ENCODE measurements at regions not wholly inside any gene's neighbourhood (a gene's known extent, or its start where the extent isn't known, plus 50 kb on each side); places are given as distances from the start of the nearest gene placed in this dataset.

- DNase-seq = no peak
Observed at GRCh38 chr15:29455055-29455454, 185.4 kb upstream of the NSMCE3 start.

DNA sequence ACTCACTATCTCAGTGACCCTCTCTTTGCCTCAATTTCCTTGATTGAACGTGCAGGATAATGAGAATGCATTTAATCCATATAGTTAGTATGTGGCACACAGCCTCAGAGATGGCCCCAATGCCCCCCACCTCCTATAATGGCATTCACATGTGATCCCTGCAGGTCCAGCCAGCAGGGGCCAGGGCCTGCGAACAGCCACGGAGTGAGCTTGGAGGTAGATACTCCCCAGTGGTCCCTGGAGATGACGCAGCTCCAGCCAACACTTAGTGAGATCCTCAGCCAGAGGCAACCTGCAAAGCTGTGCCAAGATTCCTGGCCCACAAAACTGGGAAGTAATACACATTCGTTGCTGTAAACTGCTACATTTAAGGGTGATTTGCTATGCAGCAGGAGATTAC lies 184.9 kb upstream of the NSMCE3 start:
- no peak for DNase-seq

GRCh38 chr15:29452881-29453731 lies 183.5 kb upstream of the NSMCE3 start:
- DNase-seq = no peak

DNA sequence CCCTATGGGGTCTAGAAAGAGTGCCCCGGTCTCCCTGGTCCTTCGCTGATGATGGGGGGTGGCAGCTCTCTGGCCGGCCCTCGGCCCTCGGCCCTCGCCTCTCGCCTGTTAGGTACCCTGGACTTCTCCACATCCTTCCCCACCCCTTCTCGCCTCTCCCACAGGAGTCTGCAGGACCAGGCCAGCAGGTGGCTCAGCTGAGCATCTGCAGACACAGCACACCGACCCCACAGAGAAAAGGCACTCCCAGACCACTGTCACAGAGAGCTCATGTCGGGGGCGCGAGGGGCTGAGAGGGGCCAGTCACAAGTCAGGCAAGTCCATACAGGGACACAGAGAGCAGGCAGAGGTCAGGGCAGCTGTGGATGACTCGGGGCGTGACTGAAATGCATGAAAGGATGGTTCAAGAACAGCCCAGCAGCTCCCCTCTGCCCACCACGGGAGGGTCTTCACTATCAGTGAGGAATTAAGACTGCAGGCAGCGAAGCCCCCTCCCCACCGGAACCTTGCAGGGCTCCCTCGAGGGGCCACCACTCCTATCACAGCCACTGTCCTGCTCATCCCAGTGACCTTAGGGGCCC lies 181.7 kb upstream of the NSMCE3 start:
- DNase-seq = no peak

DNA sequence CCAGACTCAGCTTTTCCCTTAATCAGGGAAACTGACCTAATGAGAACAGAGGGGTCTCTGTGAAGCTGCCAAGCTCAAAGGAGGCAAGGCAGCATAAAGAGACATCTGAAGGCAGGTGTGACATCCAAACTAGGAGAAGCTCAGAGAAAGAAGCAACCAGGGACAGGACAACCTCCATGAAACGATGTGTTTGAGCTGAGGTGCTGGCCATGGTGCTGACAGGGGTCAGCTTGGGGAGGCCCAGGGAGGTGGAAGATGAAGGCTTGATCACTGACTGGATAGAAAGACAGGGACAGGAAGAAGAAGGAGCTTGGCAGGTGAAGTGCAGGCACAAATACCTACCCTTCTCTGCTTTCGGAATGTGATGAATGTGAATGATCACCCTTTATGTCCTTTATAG lies 179.5 kb upstream of the NSMCE3 start:
- DNase-seq = peak; percentile 20

DNA sequence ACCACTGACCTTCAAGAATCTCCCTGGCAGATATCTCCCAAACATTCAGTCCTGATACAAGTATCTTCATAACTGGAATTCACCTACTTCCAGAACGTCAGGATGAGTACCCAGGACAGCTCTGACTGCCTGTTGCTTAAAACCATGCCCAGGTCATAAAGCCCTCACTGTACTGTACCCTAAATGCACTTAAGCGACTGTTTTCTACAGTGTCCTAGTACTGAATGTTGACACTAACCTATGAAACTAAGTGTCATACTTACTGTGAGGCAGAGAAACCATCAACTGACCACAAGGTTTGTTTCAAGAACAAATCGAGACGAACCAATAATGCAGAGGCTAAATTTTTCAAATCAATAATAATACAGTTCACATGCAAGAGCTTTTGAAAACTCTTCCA lies 178.7 kb upstream of the NSMCE3 start:
- no peak for DNase-seq

DNA sequence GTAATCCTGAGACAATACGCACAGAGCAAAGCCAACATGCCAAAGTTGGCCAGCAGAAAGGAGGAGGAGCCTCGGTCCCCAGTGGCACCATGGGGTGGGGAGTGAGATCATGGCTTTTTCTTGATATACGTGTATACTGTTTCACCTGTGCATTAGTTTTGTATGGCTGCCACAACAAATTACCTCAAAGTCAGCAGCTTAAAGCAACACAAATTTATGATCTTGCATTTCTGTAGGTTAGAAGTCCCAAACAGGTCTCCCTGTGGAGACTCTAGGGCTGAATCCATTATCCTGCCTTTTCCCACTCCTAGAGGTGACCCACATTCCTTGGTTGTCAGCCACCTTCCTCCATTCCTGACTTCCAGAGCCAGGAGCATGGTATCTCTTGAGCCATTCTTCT lies 176.9 kb upstream of the NSMCE3 start:
- no peak for DNase-seq

DNA sequence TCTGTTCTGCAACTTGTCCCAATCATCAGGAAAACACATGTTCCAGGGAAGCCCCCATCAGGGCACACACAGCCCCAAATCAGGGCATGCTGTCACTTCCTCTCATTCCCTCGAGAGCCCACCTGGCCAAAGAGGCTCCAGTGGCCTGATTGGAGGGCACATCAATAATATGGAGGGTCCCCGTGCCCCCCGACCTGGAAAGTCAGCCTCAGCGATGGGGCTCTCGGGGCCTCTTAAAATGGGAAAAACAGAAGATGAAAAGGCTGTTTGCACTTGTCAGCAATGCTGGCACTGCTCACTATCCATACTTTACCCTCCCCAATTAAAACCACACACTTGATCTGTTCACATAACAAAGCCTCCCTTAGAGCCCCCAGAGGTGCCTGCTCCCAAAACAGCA lies 172.9 kb upstream of the NSMCE3 start:
- no peak for DNase-seq

- DNase-seq = no peak
Observed at GRCh38 chr15:29440541-29440940, 170.9 kb upstream of the NSMCE3 start.

GRCh38 chr15:29438703-29439055 lies 169.1 kb upstream of the NSMCE3 start:
- DNase-seq = no peak

DNA sequence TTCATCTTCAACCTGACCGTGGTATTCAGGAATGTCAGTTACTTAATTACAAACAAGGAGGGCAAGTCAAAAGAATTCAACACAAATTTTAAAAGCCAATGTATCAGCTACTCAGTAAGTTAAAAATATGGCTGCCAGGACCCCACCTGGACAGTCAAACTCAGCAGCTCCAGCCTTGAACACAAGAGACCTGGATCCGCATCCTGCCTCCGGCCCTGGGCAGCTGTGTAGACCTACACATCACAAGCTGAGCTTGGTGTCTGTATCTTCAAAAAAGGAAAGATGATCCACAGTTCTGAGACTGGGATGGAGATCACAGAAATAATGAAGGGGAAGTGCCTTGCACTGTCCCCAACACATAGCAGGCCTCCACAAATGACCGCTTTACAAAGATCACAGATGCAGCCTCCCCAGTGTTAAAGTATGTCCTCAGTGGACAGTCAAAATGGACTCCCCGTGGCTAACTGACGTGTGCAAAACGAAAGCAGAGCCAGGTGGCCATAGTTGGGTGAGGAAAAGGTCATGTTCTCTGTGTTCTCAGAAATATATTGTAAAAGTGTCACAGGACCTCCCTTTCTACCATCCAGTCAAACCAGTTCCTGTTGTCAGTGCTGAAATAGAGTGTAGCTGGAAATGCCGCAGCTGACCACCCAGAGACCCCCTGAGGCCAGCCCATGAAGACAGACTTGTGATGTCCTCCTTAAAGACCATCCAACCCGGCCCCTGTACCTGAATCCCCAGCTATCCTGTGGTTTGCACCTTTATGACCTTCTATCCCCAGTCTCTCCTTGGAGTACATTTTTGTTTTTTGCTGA lies 168.5 kb upstream of the NSMCE3 start:
- no peak for DNase-seq

DNA sequence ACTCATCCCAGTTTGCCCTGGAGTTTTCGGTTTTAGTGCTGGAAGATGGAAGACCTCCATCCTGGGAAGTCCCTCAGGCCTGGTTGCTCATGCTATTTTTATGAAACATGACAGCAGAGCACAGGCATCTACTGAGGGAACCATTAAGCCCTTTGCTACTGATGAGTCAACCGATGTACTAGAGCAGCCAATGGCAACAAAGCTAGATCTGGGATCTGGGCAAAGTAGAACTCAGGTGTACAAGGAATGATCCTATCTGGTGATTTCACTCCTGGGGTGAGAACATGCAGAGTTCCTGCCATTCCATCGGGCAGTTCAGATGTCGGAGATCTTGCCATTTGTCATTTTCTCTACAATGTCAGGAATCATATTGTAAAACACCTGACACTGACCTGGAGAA lies 166.2 kb upstream of the NSMCE3 start:
- DNase-seq = no peak

DNA sequence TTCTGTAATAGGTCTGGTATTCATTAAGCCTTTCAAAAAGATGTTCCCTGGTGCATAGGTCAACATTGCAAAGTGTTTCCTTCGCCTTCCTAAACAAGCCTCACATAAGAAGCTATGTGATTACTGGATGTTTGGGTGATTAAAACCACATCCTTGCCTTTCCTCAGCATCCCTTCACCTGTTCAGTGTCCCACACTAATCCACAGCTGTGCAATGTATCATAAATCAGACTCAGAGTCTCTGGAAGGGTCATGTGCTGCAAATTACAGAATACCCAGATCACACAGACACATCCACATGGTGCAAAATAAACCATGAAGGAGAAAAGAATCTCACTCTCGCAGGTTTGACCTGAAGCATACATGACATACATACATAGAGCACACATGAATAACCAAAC lies 164.7 kb upstream of the NSMCE3 start:
- no peak for DNase-seq

GRCh38 chr15:29433507-29434248 lies 164.1 kb upstream of the NSMCE3 start:
- no peak for DNase-seq

DNA sequence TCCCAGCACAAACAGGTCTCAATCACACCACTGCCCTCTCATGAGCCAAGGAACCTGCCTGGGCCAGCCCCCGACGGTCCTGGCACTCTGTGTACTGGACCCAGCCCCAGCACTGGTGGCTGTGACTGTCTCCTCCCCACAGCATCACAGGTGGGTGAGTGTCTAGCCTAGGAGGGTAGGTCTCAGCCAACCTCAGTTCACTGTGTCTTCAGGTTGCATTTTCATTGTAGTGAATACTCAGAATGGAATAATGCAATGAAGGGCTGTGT lies 163.4 kb upstream of the NSMCE3 start:
- DNase-seq = no peak

DNA sequence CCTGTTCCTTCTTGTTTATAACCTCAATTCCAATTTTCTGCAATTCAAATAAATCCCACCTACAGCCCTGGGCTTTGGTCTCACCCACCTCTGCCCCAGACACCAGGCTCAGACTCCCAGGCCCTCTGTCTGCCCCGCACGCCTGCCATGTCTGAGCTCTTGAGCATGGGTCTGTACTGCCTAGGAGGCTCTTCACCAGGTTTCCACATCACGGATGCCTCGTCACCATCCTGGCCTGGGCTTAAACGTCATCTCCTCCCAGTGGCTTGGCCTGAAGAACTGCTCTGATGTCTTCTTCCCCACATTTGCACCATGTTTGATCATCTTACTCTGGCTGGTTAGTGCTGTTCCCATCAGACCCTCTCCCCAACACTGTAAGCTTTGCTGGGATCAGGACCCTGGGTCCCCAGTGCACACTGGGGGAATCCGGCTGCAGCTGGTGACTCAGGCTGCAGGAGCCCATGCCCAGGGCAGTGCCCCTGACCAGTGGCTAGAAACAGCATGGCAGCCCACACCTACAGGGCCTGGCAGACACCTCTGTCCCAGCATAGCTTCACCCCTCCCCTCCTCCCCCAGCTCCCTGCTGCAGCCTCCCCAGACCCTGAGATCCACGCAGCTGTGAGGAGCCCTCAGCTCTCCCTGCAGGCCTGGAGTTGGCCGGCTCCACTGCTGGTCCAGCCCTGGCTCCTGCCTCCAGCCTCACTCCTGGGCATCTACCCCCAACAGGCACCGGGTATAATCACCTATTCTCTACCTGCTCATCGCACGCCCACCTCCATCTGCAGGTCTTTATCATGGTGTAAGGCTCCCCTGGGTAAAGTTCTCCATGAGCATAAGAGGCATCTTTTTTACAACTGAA lies 162.8 kb upstream of the NSMCE3 start:
- no peak for DNase-seq

DNA sequence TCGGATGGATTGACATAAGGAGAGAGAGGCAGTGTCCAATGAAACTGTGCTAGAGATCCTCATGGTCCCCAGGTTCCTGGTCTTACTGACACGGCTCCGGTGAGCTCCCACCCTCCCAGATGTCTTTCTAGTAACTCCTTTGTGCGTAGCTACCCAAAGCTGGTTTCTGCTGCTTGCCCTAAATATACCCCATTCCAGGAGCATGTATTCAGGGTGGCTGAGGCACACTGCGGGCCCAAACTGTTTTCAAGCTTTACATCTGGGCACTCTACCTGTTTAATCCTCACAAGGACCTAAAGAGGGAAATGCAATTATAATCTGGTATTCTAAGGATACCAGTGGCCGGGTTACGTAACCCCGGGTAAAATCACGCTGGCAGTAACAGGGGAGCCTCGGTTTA lies 161.2 kb upstream of the NSMCE3 start:
- DNase-seq = no peak

DNA sequence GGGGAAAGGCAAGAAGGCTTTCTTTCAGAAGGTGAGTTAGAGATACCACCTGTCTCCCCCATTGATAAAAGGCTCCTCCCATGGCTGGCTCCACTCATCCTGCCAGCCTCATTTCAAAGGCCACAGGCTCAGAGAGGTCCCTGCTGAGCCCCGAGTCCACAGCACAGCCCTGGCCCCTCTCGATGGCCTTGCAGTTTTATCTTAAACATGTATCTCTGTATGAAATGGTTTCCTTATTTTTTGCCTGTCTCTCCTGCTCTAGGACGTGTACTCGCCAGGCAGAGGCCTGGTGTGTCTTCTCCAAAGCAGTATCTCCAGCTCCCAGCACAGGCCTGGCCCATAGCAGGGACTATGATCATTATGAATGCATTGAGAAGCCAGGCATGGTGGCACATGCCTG lies 160.5 kb upstream of the NSMCE3 start:
- DNase-seq = no peak

DNA sequence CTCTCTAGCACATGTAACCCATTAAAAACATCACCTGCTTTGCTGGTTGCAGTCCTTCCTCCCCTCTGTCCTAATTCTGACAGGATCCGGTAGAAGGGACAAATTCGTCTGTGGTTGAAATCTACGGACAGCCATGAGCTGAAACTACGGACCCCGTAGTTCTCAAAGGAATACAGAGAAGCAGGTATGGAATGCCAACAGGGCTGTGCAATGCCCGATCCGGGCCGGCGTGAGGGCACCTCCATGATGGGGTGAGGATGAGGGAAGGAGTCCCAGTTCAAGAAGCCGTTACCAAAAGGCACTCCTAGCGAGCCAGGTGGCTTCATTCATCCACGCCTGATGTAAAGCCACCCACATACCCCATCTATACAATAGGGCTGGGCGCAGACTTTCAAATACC lies 160.0 kb upstream of the NSMCE3 start:
- no peak for DNase-seq

GRCh38 chr15:29428925-29429573 lies 159.4 kb upstream of the NSMCE3 start:
- no peak for DNase-seq

DNA sequence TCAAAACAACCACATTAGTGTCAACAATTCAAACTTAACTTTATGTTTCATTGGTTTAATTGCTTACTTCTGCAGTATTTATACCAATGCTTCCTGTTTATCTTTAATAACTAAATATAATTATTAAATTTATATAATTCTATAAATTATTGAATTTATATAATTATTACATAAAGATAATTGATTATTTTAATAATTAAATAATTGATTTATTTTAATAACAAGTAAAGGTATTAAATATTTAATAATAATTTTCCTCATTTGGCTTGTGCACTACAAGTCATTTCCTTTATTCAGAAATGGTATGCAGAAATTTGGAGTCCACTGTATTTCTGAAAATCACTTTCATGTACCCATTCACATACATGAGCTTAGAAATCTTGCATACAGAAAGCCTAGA lies 156.2 kb upstream of the NSMCE3 start:
- DNase-seq = no peak

Data from renal pelvis (tissue), 1 donor.